Activated CD4-positive, alpha-beta T cell treated with anti-CD3 and anti-CD28 coated beads, Interleukin-2, amount 50 U/mL, for 4 hours (primary cell): ENCODE measurements at regions not wholly inside any gene's neighbourhood (a gene's known extent, or its start where the extent isn't known, plus 50 kb on each side); places are given as distances from the start of the nearest gene placed in this dataset.
"Not testable (repeated sequence)": the region's sequence is repeated elsewhere in the genome, so short reads cannot be mapped to it uniquely, and the experiment has no call there.

Experiments
- DNase-seq, 2 experiments: peaks; one replicate each; pipeline ENCODE4 v3.0.0-alpha.2; 2020

DNA sequence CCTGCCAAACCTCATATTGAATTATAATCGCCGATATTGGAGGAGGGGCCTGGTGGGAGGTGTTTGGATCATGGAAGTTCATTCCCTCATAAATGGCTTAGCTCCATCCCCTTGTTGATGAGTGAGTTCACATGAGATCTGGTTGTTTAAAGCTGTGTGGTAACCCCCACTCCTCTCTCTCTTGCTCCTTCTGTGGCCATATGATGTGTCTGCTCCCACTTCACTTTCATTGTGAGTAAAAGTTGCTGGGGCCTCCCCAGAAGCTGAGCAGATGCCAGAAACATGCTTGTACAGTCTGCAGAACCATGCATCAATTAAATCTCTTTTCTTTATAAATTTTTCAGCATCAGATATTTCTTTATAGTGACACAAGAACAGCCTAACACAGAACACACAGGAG, 929.0 kb upstream of the FAT3 start:
- no peak for DNase-seq

DNA sequence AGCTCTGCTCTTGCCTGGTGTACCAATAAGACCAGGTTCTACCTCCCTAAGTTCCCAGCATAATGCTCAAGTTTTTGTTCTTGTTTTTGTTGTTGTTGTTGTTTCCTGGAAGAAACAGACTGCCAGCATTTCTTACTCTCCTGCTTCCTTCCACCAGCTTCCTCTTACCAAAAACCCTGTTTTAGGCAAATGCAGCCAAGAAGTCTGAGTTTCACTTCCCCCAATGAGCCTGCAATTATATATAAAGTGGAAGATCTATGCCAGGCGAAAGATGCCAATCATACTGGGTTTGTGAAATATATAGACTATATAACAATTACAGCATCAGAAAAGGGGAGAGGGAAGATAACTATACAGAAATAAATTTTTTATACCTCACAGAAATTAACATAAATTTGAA, 931.5 kb upstream of the FAT3 start:
- DNase-seq, result no peak

DNA sequence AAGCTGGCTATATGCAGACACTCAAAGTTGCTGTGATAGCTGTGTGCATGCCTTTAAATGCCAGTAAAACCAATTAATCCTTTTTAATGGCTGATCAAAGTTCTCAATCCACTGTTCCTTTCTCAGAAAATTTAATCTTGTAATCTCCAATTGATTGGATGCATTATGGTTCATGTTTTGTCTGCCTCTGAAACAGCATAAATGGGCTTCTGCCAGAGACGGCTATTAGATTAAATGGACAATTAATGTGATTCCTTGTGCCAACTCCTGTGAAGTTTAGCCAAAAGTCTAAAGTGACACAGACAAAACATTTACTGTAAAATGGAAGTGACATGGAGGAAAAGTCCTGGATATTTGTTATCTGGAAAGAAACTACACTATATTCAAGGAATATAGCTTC, 952.5 kb upstream of the FAT3 start:
- no peak for DNase-seq

DNA sequence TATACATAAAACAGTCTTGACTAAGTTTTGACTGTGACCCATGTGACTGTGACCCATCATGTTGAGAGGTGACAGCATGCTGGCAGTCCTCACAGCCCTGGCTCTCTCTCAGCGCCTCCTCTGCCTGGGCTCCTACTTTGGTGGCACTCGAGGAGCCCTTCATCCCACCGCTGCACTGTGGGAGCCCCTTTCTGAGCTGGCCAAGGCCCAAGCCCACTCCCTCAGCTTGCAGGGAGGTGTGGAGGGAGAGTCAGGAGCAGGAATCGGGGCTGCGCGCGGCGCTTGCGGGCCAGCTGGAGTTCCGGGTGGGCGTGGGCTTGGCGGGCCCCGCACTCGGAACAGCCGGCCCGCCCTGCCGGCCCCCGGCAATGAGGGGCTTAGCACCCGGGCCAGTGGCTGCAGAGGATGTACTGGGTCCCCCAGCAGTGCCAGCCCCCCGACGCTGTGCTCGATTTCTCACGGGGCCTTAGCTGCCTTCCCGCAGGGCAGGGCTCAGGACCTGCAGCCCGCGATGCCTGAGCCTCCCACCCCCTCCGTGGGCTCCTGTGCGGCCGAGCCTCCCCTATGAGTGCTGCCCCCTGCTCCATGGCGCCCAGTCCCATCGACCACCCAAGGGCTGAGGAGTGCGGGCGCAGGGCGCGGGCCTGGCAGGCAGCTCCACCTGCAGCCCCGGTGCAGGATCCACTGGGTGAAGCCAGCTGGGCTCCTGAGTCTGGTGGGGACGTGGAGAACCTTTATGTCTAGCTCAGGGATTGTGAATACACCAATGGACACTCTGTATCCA, 955.9 kb upstream of the FAT3 start:
- not testable (repeated sequence) for DNase-seq

DNA sequence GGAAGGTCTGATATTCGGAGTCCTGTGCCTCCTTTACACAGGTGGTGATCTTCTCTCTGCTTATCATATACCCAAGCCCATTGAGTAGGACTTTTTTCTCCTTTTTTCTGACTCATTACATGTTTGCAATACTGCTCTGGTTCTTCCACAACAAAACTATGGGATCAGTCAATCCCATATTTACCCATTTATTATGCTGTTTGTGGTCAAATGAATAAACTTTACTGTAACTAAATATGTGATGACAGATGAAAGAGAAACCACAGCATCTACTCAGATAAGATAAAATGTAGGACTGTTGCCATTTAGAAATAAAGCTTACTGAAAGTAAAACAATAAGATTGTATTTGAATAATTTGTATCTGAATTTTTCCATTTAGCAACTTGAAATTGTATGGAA, 958.7 kb upstream of the FAT3 start:
- DNase-seq, result no peak

DNA sequence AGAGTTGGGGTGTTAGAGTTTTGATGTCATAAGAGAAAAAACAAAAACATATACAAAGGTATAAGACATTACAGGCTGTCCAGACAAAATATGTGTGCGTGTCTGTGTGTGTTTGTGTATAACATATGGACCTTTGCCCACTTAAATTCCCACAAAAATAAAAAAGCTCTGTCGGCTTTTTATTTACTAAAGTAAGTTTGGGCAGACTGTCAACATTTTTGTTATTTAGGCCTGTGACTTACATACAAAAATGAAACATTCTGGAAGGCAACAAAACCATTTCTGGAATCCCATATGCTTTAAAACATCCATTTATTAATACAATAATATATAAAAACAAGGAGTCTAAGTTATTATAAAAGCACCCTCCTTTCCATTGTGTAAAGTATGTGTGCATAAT, 960.1 kb upstream of the FAT3 start:
- DNase-seq, result no peak

DNA sequence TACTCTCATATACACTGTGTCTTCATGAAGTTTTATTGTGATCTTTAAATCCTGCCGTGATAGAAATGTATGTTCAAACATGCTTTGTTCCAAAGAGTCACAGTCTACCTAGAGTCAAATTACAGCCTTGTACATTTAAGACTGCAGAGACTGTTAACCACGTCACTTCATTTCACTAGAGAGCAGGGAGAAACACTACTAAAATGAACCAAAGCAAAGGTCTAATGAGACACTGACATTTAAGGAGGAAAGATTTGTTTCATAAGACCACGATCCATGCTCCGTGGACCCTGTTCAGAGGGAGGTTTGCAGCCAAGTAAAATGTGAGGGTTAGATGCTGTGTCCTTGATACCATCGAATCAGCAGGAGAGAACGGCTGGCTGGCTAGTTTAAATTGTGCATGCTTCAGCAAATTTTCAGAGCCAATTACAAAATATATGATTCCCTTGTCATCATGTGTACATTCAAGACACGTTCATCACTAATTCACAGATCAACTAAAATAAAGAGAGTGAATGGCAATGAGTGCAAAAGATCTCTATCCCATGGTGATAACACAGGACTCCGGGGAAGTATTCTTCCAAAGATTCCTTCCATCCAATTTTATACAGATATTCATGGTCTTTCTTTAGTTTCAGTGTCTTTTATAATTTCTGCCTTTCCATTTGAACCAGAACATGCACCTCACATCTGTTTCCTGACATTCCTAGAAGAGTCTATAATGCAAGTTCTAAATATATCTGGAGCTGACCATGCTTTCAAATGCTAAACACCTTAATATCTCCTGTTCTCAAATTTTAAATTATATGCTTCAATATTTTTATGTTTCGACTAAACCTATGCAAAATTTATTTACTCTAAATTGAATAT, 960.9 kb upstream of the FAT3 start:
- DNase-seq, result no peak

DNA sequence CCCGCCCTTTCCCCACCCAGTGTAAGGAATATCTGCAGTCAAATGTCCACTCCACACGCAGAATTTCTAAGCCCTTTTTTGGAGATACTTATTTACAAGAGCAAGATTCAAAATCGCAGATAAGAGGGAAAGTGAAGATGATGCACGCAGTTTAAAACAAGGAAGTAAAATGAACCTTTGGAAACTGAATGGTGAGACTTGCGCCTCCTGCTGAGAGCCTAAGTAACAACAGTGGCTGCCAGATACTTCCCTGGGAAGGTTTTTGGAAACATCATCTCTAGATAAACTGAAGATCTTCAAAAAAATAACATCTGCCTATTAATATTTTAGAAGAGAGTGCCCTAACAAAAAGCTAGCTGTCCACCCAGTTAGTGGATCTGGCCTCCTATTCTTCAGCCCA, 963.1 kb upstream of the FAT3 start:
- DNase-seq, result no peak

DNA sequence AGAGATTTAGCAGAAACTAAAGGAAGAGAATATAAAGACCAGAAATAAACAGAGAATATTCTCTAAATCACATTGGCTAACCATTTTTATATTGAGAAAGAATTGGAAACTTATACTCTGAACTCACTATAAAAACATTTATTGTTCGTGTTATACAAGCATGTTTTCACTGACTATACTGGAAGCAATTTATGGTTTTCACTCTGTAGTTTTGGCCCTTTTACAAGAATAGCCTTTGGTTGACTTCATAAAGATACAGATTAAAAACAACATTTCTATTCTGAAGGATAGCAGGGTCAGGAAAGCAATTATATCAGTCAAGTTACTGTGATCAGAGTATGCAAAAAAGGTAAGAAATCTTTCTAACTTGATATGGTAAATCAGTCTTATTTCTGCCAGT, 965.7 kb upstream of the FAT3 start:
- DNase-seq, result no peak

DNA sequence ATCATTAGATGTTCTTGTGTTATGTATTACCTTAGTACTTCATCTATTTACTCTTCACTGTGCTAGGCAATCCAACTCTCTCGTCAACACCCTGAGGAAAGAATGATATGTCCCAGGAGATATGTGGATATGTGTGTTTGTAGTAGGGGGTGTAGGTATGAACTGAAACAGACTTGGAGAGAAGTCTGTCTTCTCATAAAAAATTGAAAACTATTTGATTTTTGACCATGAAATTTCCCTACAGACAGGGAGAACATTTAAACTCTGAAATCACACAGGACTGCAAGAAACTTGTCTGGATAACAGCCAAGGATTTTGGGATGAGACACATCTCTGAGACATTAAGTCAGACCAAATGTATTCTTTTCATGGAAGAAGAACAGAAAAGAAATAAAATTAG, 967.0 kb upstream of the FAT3 start:
- no peak for DNase-seq

DNA sequence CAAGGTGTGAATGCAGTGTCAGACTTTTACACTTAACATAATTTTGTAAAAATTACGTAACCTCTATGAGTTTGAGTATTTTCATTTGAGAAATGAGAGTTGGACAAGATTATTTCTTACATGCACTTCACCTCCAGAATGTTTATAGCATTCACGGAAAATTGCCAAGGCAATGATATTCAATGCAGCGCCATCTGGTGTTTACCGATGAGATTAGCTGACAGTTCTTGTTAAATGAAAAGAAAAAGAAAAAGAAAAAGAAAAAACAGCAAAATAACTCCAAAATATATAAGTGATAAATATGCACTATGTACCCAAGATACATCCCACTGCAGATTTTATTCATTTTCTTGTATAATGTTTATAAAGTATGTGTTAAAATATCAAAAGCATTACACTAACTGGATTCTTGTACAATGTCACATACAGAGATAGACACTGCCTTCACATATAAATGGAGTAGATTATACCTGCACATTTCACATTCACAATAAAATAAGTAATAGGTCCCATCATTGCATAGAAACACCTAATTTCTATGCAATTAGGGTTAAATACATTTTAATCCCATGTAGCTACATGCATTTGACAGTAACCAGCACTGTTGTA, 976.3 kb upstream of the FAT3 start:
- DNase-seq, result no peak

DNA sequence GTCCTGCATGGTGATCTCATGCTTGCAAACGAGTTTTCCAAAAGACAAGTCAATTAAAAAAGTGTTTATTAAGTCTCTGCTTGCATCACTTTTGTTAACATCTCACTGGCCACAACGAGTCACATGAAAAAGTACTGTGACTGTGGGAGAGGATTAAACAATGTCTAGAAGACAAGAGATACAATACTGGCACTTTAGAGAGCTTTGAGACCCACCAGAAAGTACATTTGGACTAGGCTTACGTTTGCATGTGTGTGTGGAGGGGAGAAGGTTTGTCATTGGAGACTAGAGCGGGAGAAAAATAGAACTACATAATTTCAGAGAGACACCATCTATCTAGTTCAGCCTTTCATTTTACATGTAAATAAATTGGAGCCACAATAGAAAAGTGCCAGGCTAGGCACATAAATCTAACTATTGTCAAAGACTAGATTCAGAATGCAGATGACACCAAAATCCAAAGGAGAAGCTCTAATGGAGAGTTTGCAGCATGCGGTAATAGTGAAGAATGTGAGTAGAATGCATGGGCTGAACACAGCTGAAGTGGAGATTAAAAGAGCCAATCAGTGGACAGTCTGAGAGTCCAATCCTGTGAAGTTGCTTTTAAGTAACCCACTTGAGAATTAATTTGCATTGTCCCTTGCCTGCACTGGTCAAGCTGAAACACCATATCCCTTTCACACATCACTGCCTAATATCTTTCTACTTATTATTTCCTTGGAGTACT, 977.4 kb upstream of the FAT3 start:
- DNase-seq, result no peak

DNA sequence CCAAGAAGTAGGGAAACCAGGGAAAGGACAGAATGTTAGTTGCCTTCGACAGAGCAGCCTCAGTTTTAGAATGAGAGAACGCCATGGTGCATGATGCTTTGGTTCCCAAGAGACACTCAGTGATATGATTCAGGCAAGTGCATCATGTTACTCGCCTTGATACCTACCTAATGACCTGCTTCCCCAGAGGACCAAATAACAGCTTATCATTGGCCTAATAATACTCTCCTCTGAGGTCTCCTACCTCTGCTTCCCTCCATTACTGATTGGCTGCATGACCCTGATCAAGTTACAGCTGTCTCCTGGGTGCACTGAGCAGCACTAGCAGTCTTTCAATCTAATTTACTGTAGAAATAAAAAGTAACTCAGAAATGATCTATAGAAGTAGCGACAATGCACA, 979.7 kb upstream of the FAT3 start:
- DNase-seq, result no peak

DNA sequence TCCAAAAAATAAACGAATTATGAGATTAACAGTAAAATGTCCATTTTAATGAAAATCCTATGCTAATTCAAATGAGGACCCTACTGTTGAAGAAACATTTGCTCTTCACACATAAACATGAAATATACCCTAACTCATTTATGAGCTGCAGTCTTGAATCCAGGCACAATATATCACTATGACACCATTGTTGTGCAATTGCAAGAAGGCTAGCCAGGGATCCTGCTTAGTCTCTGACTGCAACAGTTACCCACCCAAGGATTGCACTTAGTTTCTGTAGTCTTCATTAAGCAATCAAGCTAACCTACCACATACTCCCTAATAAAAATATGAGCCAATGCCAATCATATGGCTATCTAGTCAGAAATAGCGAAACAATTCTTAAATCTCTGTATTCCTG, 981.0 kb upstream of the FAT3 start:
- DNase-seq, result no peak

DNA sequence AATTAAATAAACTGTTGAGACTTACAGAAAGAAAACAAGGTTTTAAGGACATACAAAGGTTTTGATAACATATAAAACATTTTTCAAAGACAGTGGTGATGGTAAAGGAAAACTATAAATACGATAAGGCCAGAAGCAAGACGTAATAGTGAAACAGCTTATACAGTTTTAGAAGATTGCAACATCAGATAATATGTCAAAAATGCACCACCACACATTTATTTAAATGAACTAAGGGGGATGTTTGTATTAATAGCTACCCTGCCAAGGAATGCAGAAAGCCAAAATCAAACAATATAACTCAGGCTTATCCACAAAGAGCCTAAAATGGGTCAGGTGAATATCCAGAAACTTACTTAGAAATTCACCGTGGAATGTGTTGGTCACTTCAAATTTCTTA, 981.6 kb upstream of the FAT3 start:
- DNase-seq, result no peak

DNA sequence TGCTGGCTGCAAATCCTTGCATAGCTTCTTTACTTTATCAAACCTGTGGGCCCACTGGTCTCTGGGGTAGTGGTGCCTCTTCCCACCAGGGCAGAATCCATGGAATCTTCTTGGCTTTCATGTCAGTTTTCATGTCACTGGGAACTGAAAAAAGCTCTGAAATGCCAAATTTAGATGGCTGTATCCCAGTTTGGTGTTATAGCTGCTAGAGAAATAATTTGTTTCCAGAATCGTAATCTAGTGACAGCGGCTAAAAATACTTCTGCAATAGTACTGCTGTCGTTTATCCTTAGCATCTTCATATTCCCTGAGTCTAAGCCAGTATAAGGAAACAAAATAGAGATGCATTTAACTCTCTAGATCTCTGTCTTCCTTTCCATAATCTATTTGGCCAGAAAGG, 983.4 kb upstream of the FAT3 start:
- no peak for DNase-seq

DNA sequence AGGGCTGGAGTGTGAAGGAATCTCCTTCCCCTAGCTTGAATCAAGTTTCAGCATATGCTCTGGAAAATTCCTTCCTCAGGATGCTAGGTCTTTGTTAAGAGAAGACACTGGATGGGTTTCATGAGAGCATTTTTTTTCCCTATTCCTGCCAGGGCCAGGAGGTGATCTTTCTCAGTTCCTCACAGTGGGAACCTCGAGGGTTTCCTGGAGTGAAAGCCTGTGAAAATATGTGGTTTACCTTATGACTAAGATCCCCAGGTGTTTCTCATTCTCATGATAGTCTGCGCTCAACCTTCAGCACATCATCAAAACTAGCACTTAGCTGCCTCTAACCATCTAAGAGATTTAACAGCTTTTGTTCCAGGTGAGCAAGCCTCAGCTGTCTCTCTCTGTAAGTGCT, 985.3 kb upstream of the FAT3 start:
- no peak for DNase-seq

DNA sequence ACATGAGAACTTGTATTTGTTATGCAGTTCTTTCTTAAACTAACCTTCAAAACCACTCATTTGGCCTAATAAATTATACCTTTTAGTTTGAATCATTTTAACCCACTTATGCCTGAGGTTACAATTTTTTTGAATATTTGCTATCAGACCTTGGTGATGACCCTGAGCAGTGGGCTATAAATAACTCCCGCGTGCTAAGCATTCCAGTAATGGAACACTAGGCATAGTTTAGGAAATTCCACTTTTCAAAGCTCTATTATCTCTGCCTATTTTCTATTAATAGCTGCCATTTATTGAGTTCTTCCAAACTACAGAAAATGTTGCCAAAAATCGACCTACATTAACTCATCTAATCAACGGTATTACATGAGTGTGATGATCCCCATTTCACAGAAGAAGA, 993.4 kb upstream of the FAT3 start:
- no peak for DNase-seq

DNA sequence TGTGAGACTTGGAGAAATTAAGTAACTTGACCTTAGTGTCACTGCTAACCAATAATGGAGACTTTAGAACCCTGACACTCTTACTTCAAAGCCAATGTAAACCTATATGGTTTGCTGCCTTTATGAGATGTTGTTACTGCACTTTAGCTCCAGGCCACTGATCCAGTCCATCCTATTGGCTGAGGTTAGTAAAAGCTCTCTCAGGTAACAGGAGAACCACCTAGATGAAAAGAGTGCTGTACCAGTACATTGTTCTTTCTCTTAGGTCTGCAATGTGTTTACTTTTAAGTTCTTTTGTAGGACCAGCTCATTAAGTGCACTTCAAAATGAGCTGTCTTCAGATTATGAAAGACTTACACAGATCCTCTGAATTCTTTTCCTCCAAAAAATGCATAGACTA, 994.0 kb upstream of the FAT3 start:
- DNase-seq, result no peak

DNA sequence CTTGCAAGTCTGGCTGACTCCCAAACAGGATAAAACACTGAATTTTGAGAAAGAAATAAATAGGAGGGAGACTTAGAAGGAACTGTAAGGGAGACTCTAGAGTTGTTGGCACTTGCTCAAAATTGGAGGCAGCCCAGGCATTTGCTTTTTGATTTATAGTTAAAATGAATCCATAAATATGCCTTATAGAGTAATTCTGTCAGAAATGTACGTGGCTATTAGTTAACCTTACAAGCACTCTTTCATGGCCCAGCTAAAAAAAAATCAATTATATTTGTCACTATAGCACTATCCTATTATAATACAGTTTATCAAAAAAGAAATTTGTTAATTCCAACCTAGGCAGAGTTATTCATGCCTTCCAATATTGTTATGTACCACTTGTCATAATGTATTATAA, 1000.0 kb upstream of the CHORDC1 start:
- DNase-seq, result no peak

DNA sequence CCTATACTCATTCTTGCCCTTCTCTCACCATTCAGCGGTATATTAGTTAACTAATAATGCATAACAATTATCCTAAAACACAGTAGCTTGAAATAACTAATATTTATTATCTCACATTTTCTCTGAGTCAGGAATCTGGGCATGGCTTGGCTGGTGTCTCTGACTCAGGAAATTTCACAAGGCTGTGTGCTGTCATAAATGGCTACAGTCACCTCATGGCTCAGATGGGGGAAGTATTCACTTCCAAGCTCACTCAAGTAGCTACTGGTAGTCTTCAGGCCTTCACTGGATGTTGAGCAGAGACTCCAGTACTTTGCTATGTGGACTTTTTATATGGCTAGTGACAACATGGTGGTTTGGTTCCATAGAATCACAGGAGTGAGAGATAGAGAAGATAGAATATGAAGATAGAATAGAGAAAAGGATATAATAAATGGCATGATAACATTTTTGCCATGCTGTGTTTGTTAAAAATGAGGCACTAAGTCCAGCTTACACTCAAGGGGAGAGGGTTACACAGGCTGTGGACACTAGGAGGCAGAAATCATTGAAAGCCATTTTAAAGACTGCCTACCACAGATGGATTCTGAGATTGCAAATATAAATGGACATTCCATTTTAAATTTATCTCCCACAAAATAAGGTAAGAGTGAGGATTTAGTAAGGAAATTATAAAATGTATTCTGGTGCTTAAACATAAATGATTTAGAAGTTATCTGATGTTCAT, 997.8 kb upstream of the CHORDC1 start:
- no peak for DNase-seq

DNA sequence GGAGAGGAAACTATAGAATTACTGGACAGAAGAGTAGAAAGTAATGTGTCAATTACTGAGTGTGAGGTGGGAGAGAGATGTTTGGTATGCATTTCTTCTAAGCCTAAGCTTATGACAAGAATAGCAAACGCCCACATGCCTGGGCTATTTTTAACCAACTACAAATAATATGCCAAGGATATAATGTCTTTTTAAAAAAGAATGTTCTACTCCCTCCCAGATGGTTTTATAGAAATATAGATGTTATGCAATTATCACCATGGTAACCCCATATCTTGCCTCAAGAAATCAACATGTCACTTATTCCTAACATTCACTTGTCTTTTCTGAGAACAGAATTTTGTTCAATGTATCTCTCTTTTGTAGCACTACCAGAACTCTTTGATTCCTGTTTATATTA, 996.7 kb upstream of the CHORDC1 start:
- no peak for DNase-seq

DNA sequence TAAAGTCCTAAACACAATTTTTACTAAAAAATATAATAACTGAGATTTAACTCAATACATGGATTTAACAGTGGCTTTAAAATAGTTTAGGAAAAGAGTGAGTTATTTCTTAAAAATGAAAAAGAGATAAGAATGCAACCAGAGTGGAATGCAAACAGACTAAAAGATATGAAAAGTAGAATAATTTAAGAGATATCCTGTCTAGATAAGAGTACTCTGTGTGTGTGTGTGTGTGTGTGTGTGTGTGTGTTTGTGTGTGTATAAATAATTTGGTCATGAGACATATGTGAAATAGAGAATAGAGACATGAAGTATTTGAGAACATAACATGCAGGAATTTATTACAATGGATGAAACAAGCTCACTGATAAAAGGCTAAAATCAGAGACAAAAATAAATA, 986.9 kb upstream of the CHORDC1 start:
- DNase-seq, result no peak
